LNCAP (cell line): ENCODE measurements at regions not wholly inside any gene's neighbourhood (a gene's known extent, or its start where the extent isn't known, plus 50 kb on each side); places are given as distances from the start of the nearest gene placed in this dataset.

Experiments
- CTCF ChIP-seq: fragments of 450-650 bp; IDR thresholded peaks from 2 replicates; pipeline ENCODE4 v1.5.1; 2017; ENCODE audit warnings: mild to moderate bottlenecking

- TF ChIP-seq CTCF, result no peak
Observed at GRCh38 chr2:172329774-172330671, 97.4 kb upstream of the ITGA6 start.

- TF ChIP-seq CTCF, result no peak
Observed at GRCh38 chr2:172332507-172332906, 94.9 kb upstream of the ITGA6 start.

GRCh38 chr2:172333235-172333977 lies 94.0 kb upstream of the ITGA6 start:
- no peak for TF ChIP-seq CTCF

- TF ChIP-seq CTCF, result no peak
Observed at GRCh38 chr2:172333978-172334330, 93.4 kb upstream of the ITGA6 start.

- TF ChIP-seq CTCF, result no peak
Observed at GRCh38 chr2:172334988-172335387, 92.4 kb upstream of the ITGA6 start.

GRCh38 chr2:172335736-172336135 lies 91.7 kb upstream of the ITGA6 start:
- no peak for TF ChIP-seq CTCF

GRCh38 chr2:172336681-172337080 lies 90.7 kb upstream of the ITGA6 start:
- no peak for TF ChIP-seq CTCF
